ENCODE measurements at regions not wholly inside any gene's neighbourhood (a gene's known extent, or its start where the extent isn't known, plus 50 kb on each side); places are given as distances from the start of the nearest gene placed in this dataset.

GRCh38 chr5:1660001-1660400, 136.2 kb upstream of the LPCAT1 start:
- Mint-ChIP-seq H3K9me3 (peaks cover 0 to 2% (median 0%) of the 10 kb centered on the region in 7 donors), H3K36me3 (no peaks in the 10 kb centered on the region), H3K27ac (no peak overlapping the region), H3K4me3 (no peak overlapping the region), H3K4me1 (no peaks in the 10 kb centered on the region), H3K27me3 (ENCODE audit: low read depth in 3 of 3) (peaks cover 10 to 44% (median 15%) of the 10 kb centered on the region in 3 donors)
- no peaks in the 10 kb centered on the region for H3K36me3 ChIP-seq (replicated peaks in 1 of 2; ENCODE audit: control insufficient read depth in 1 of 2, insufficient read depth in 2 of 2, low read length in 2 of 2)
- H3K27ac ChIP-seq (ENCODE audit: low read depth in 1 of 2, low read length in 2 of 2) = no peak overlapping the region
- H2AFZ ChIP-seq (ENCODE audit: insufficient read depth, low read depth, low read length, poor library complexity, severe bottlenecking) = no peak overlapping the region
- H3K79me2 ChIP-seq (ENCODE audit: insufficient read depth, low read length) = no peaks in the 10 kb centered on the region
- H3K4me2 ChIP-seq (replicated peaks; ENCODE audit: extremely low read depth, low read length, poor library complexity, severe bottlenecking) = no peak overlapping the region
- intact Hi-C loops (cut with micrococcal nuclease) = no loop called here
- no peak overlapping the region for H3K4me3 ChIP-seq (replicated peaks in 1 of 3; ENCODE audit: low read depth in 2 of 3, low read length in 3 of 3)
- H3K27me3 ChIP-seq (ENCODE audit: control insufficient read depth in 2 of 2, insufficient read depth in 2 of 2, low read length in 2 of 2) = peaks cover 0 to 4% of the 10 kb centered on the region in 2 donors
- 67% methylated on average over 14 of the region's 17 CpGs for WGBS (ENCODE audit: insufficient coverage)
- TF ChIP-seq CTCF (IDR thresholded peaks at IDR 0.05) = no peak
- no peaks in the 10 kb centered on the region for H3K4me1 ChIP-seq (ENCODE audit: control insufficient read depth in 1 of 2, insufficient read depth in 2 of 2, low read length in 2 of 2)
- no peak for DNase-seq
- H4K20me1 ChIP-seq (ENCODE audit: insufficient read depth, low read length) = no peaks in the 10 kb centered on the region
- H3K9me3 ChIP-seq (replicated peaks in 1 of 2; ENCODE audit: control insufficient read depth in 1 of 2, insufficient read depth in 1 of 2, low read length in 2 of 2) = no peaks in the 10 kb centered on the region
- no peak overlapping the region for H3K9ac ChIP-seq (ENCODE audit: insufficient read depth, low read length, poor library complexity, severe bottlenecking)

- no peak overlapping the region for H3K27ac Mint-ChIP-seq
Observed at GRCh38 chr5:1659100-1659981, 135.6 kb upstream of the LPCAT1 start.

More at GRCh38 chr5:1659100-1659981, 135.6 kb upstream of the LPCAT1 start:
- no peaks in the 10 kb centered on the region for H4K20me1 ChIP-seq (ENCODE audit: insufficient read depth, low read length)
- no peak overlapping the region for H3K4me3 Mint-ChIP-seq
- no peak for TF ChIP-seq CTCF (IDR thresholded peaks at IDR 0.05)
- H3K36me3 ChIP-seq (replicated peaks in 1 of 2; ENCODE audit: control insufficient read depth in 1 of 2, insufficient read depth in 2 of 2, low read length in 2 of 2) = no peaks in the 10 kb centered on the region
- no peak overlapping the region for H3K4me3 ChIP-seq (replicated peaks in 1 of 3; ENCODE audit: low read depth in 2 of 3, low read length in 3 of 3)
- no peak overlapping the region for H2AFZ ChIP-seq (ENCODE audit: insufficient read depth, low read depth, low read length, poor library complexity, severe bottlenecking)
- no peaks in the 10 kb centered on the region for H3K4me1 Mint-ChIP-seq
- H3K9me3 Mint-ChIP-seq = peaks cover 0 to 2% (median 0%) of the 10 kb centered on the region in 7 donors
- H3K9me3 ChIP-seq (replicated peaks in 1 of 2; ENCODE audit: control insufficient read depth in 1 of 2, insufficient read depth in 1 of 2, low read length in 2 of 2) = no peaks in the 10 kb centered on the region
- H3K27me3 ChIP-seq (ENCODE audit: control insufficient read depth in 2 of 2, insufficient read depth in 2 of 2, low read length in 2 of 2) = peaks cover 0 to 4% of the 10 kb centered on the region in 2 donors
- no peaks in the 10 kb centered on the region for H3K4me1 ChIP-seq (ENCODE audit: control insufficient read depth in 1 of 2, insufficient read depth in 2 of 2, low read length in 2 of 2)
- peaks cover 7 to 46% (median 22%) of the 10 kb centered on the region in 3 donors for H3K27me3 Mint-ChIP-seq (ENCODE audit: low read depth in 3 of 3)
- no peaks in the 10 kb centered on the region for H3K79me2 ChIP-seq (ENCODE audit: insufficient read depth, low read length)
- no peak overlapping the region for H3K4me2 ChIP-seq (replicated peaks; ENCODE audit: extremely low read depth, low read length, poor library complexity, severe bottlenecking)
- intact Hi-C loops (cut with micrococcal nuclease) = loop anchor here in 1 of 2 donors (10.0 kb wide), 1 partner anchor 735 kb away; no protein-coding TSS in a partner anchor
- H3K36me3 Mint-ChIP-seq = no peaks in the 10 kb centered on the region
- no peak overlapping the region for H3K27ac ChIP-seq (ENCODE audit: low read depth in 1 of 2, low read length in 2 of 2)
- 61% methylated on average over 12 of the region's 23 CpGs for WGBS (ENCODE audit: insufficient coverage)
- DNase-seq = no peak
- H3K9ac ChIP-seq (ENCODE audit: insufficient read depth, low read length, poor library complexity, severe bottlenecking) = no peak overlapping the region

Data from CD14-positive monocyte (primary cell).